ENCODE measurements at regions not wholly inside any gene's neighbourhood (a gene's known extent, or its start where the extent isn't known, plus 50 kb on each side); places are given as distances from the start of the nearest gene placed in this dataset.

DNA sequence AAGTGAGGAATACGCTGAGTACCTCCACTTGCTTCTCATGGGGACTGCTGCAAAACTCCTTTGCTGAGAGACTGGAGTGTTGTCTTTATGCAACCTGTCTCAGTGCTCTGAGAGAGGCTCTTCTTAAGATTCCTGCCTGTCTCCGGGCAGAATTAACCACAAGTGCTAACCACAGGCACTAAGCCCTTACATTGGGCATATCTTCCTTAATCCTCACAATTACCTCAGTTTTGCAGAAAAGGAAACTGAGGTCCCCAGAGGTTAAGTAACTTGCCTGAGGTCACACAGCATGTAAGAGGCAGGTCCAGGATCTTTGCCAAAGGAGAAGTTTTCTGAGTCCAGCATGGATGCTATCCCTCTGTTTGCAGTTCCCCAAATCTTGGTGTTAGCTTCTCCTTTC lies 86.0 kb downstream of the GP2 start:
- TF ChIP-seq CTCF (IDR thresholded peaks at IDR 0.05; ENCODE audit: low read depth, low read length) (no peak), EZH2phosphoT487 (IDR thresholded peaks at IDR 0.05; ENCODE audit: low read depth) (no peak)
- H4K20me1 ChIP-seq (ENCODE audit: insufficient read depth, low read length) = peaks cover 3% of the 10 kb centered on the region; the same call in 1 of the 2 replicates
- no peaks in the 10 kb centered on the region for H3K9me3 ChIP-seq (ENCODE audit: insufficient read depth, low read length)

DNA sequence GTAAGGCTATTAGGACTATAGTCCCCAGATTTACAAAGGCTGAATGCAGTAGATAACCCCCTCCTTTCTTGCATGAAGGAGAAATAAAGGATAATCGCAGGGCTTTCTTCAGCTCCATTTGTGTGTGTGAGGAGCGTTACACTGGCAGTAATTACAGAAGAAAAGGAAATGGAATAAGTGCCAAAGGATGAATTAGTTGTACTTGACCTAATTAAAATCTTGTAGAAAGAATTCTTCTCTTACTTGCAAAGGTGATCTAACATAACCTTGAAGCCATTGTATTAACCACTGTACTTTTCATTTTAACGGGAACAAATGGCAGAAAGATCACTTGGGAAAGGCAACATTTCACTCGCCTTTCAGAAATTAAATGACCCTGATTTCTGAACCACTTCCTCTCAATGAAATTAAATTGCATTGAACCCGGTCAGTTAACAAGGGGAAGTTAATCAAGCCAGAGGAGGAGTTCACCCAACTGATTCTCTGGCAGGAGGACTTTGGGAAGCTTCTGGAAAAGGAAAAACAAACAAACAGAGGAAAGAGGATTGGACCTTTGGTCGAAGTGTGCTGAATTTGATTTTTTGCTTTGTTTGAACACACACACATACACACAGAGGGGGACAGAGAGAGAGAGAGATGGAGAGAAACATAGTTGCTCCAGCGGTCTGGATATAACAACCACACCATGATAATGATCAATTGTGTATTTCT lies 90.6 kb downstream of the GP2 start:
- peaks cover 88% of the 10 kb centered on the region for H3K27me3 ChIP-seq (ENCODE audit: low read depth, low read length)
- no peaks in the 10 kb centered on the region for H3K79me2 ChIP-seq (ENCODE audit: low read length)
- H3K4me3 ChIP-seq (ENCODE audit: low read length) = no peak overlapping the region
- H3K9me3 ChIP-seq (ENCODE audit: insufficient read depth, low read length) = no peaks in the 10 kb centered on the region
- H3K27ac ChIP-seq (ENCODE audit: low read length) = no peak overlapping the region
- H3K9ac ChIP-seq (ENCODE audit: low read length) = no peak overlapping the region
- no peak overlapping the region for H3K4me2 ChIP-seq (ENCODE audit: low read length)
- TF ChIP-seq EZH2phosphoT487 (IDR thresholded peaks at IDR 0.05; ENCODE audit: low read depth) = no peak
- no peaks in the 10 kb centered on the region for H3K36me3 ChIP-seq (replicated peaks; ENCODE audit: low read depth, low read length)
- H2AFZ ChIP-seq (ENCODE audit: low read depth, low read length) = no peak overlapping the region
- 0 out of 2 replicates have a peak, but pooled peaks cover 3% of the 10 kb centered on the region for H4K20me1 ChIP-seq (ENCODE audit: insufficient read depth, low read length)
- H3K4me1 ChIP-seq (ENCODE audit: low read length) = peaks cover 4% of the 10 kb centered on the region; the same call in 1 of the 2 replicates

More for the DNA sequence above, 86.0 kb downstream of the GP2 start:
- H2AFZ ChIP-seq (ENCODE audit: low read depth, low read length) = no peak overlapping the region
- H3K79me2 ChIP-seq (ENCODE audit: low read length) = no peaks in the 10 kb centered on the region
- H3K27me3 ChIP-seq (ENCODE audit: low read depth, low read length) = peaks cover 74% of the 10 kb centered on the region
- no peak overlapping the region for H3K27ac ChIP-seq (ENCODE audit: low read length)
- no peaks in the 10 kb centered on the region for H3K36me3 ChIP-seq (replicated peaks; ENCODE audit: low read depth, low read length)
- no peak overlapping the region for H3K4me2 ChIP-seq (ENCODE audit: low read length)
- H3K4me1 ChIP-seq (ENCODE audit: low read length) = peaks cover 30% of the 10 kb centered on the region
- H3K4me3 ChIP-seq (ENCODE audit: low read length) = no peak overlapping the region
- H3K9ac ChIP-seq (ENCODE audit: low read length) = no peak overlapping the region

DNA sequence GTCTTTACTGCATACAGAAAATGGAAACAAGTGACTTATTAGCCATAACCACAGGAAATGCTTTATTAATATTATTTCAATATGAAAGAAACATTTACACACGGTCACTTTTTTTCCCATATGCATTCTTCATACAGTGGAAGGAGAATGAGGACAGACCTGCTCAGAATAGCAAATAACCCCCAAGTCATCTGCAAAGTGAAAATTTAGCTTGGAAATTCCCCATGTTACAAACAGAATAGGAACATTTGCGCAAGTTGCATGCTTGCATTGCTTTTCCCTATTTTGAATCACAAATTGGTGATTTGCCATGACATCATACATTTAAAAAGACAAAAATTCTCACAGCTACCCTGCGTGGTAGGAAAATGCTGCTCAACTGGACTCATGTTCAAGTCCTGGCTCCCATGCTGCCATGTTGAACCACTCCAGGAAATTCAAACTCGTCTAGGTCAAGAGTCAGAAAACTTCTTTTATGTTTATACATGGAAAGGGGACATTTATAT lies 102.0 kb downstream of the GP2 start:
- Histone ChIP-seq H3K27ac (ENCODE audit: low read length) (no peak overlapping the region), H3K4me1 (ENCODE audit: low read length) (no peaks in the 10 kb centered on the region), H3K79me2 (ENCODE audit: low read length) (no peaks in the 10 kb centered on the region), H3K27me3 (ENCODE audit: low read depth, low read length) (peaks cover 45% of the 10 kb centered on the region), H2AFZ (ENCODE audit: low read depth, low read length) (no peak overlapping the region), H3K9me3 (ENCODE audit: insufficient read depth, low read length) (no peaks in the 10 kb centered on the region), H4K20me1 (ENCODE audit: insufficient read depth, low read length) (no peaks in the 10 kb centered on the region), H3K9ac (ENCODE audit: low read length) (no peak overlapping the region), H3K4me2 (ENCODE audit: low read length) (no peak overlapping the region), H3K4me3 (ENCODE audit: low read length) (no peak overlapping the region), H3K36me3 (replicated peaks; ENCODE audit: low read depth, low read length) (no peaks in the 10 kb centered on the region)
- TF ChIP-seq EZH2phosphoT487 (IDR thresholded peaks at IDR 0.05; ENCODE audit: low read depth) (no peak), CTCF (IDR thresholded peaks at IDR 0.05; ENCODE audit: low read depth, low read length) (no peak)

DNA sequence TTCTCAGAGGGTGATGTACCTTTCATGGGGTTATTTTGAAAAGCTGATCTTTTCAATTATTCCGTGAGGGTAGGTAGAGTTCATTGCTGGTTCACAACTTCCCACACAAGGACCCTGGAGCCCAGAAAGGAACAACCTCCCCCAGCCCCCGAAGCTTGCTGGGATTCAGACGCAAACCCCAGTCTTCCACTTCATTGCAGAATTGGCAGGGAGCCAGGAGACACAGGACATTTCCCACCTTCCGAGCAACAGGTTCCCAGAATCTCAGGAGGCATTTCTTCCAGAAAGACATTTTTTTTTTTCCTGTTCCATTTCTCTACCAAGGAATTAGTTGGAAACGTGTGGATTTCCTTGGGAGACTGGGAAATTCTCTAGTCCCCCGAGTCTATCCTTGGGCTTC lies 106.1 kb downstream of the GP2 start:
- H4K20me1 ChIP-seq (ENCODE audit: insufficient read depth, low read length) = no peaks in the 10 kb centered on the region
- no peaks in the 10 kb centered on the region for H3K4me1 ChIP-seq (ENCODE audit: low read length)
- H3K9ac ChIP-seq (ENCODE audit: low read length) = no peak overlapping the region
- no peak overlapping the region for H3K4me3 ChIP-seq (ENCODE audit: low read length)
- H3K4me2 ChIP-seq (ENCODE audit: low read length) = no peak overlapping the region
- H3K27ac ChIP-seq (ENCODE audit: low read length) = no peak overlapping the region
- no peaks in the 10 kb centered on the region for H3K79me2 ChIP-seq (ENCODE audit: low read length)
- no peaks in the 10 kb centered on the region for H3K9me3 ChIP-seq (ENCODE audit: insufficient read depth, low read length)
- no peaks in the 10 kb centered on the region for H3K36me3 ChIP-seq (replicated peaks; ENCODE audit: low read depth, low read length)
- TF ChIP-seq CTCF (IDR thresholded peaks at IDR 0.05; ENCODE audit: low read depth, low read length) (no peak), EZH2phosphoT487 (IDR thresholded peaks at IDR 0.05; ENCODE audit: low read depth) (no peak)
- no peak overlapping the region for H2AFZ ChIP-seq (ENCODE audit: low read depth, low read length)
- H3K27me3 ChIP-seq (ENCODE audit: low read depth, low read length) = peaks cover 35% of the 10 kb centered on the region

Data from OCI-LY3 (cell line).